Tibial nerve (tissue), 3 donors: ENCODE measurements at regions not wholly inside any gene's neighbourhood (a gene's known extent, or its start where the extent isn't known, plus 50 kb on each side); places are given as distances from the start of the nearest gene placed in this dataset.

Experiments used
- CTCF ChIP-seq, 5 experiments: fragments of 200-600 bp in 3 of 5; fragments of 450-650 bp in 2 of 5; sonication (generic) in 3 of 5; IDR thresholded peaks; one replicate each; pipeline ENCODE4 v1.5.1; 2016 to 2019; ENCODE audit warnings: antibody characterized with exemption in 5 of 5, mild to moderate bottlenecking in 3 of 5, moderate library complexity in 2 of 5
- POLR2A ChIP-seq, 2 donors: fragments of 450-650 bp; IDR thresholded peaks; one replicate each; pipeline ENCODE4 v1.6.1; 2017; ENCODE audit warnings: antibody characterized with exemption in 2 of 2, mild to moderate bottlenecking in 2 of 2, moderate library complexity in 2 of 2

GRCh38 chr3:177441813-177442646 lies 244.7 kb upstream of the TBL1XR1 start:
- no peak for TF ChIP-seq CTCF (IDR thresholded peaks at IDR 0.05)
- TF ChIP-seq POLR2A (IDR thresholded peaks at IDR 0.05), result no peak
